D721Med (cell line): ENCODE measurements at regions not wholly inside any gene's neighbourhood (a gene's known extent, or its start where the extent isn't known, plus 50 kb on each side); places are given as distances from the start of the nearest gene placed in this dataset.

Experiments used
- DNase-seq: peaks from one replicate; pipeline ENCODE4 v3.0.0; 2011; ENCODE audit warnings: low spot score; ENCODE audit not compliant: insufficient read length
- FAIRE-seq: peaks from 2 replicates; lab custom pipeline; 2011; peaks lifted over from hg19 to GRCh38; lab: Jason Lieb, UNC
- TF ChIP-seq, protein P1 (sequence below): IDR thresholded peaks from 2 replicates; pipeline ENCODE4 v1.5.1; 2012; ENCODE audit warnings: mild to moderate bottlenecking, control low read depth; ENCODE audit not compliant: insufficient read depth; ENCODE audit errors: missing control alignments

DNA sequence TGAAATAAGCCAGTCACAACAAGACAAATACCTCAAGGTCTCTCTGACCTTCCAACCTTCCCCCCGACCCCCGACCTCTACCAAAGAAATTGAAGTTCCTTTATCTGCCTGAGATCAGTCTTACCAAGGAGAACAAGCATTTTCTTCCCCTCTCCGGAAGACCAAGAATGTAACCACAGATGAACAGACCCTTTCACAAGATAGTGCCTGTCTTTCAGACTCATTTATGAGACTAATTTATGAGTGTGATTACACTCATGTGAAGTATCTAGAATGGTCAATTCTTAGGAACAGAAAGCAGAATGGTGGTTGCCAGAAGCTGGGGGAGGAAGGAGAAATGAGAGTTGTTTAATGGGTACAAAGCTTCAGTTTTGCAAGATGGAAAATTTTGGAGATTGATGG, 108.9 kb upstream of the MKLN1 start:
- no peak for DNase-seq
- FAIRE-seq, result no peak
- TF ChIP-seq, protein P1, sequence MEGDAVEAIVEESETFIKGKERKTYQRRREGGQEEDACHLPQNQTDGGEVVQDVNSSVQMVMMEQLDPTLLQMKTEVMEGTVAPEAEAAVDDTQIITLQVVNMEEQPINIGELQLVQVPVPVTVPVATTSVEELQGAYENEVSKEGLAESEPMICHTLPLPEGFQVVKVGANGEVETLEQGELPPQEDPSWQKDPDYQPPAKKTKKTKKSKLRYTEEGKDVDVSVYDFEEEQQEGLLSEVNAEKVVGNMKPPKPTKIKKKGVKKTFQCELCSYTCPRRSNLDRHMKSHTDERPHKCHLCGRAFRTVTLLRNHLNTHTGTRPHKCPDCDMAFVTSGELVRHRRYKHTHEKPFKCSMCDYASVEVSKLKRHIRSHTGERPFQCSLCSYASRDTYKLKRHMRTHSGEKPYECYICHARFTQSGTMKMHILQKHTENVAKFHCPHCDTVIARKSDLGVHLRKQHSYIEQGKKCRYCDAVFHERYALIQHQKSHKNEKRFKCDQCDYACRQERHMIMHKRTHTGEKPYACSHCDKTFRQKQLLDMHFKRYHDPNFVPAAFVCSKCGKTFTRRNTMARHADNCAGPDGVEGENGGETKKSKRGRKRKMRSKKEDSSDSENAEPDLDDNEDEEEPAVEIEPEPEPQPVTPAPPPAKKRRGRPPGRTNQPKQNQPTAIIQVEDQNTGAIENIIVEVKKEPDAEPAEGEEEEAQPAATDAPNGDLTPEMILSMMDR, result no peak

DNA sequence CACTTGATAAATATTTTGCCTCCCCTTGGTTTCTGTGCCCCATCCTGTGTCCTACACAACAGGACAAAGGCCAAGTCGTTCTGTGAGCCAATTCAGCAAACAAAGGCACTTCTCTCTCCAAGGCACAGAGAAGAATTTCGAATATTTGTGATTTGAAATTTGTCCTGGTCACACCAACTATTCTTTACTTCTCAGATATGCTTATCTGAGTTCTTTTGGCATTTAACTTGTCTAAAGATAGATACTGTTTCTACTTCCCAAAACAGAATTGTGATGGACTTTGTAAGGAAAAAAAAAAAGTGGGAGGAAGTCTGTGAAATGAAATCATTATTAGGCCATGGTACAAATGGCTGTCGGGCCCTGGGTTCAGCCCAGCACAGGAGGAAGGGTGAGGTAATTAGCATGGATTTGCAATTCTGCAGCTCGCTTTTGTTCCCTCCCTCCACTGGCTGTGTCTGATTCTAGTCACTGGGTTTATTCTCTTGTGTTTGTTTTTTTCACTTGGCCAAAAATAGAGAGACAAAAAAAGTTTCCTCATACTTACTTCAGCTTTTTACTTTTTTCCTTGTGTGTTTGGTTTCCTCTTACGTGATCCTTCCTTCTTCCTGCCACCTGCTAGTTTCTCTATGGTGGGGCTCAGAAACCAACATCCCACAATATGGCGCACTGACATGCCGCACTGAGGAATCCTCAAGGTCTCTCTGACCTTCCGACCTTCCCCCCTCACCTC, 108.2 kb upstream of the MKLN1 start:
- no peak for FAIRE-seq
- TF ChIP-seq, protein P1, result no peak
- DNase-seq, result no peak

DNA sequence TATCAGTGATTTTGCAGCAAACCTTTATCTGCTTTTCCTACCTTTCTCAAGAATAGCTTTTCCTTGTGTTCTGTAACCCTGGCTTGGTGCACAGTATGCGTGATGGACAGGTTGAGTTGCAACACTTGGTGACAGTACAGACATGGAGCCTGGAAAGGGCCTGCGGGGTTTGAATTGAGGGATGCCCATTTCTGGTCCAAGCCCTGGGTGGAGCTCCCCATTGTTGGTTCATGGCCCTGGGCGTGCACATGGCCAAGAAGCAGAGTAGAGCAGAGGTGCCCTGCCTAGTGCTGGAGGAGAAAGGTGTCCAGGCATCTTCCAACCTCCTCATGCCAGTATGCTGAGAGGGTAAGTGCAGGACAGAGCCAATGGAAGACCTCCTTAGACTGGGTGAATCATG, 106.6 kb upstream of the MKLN1 start:
- TF ChIP-seq, protein P1, result no peak
- no peak for DNase-seq
- no peak for FAIRE-seq

DNA sequence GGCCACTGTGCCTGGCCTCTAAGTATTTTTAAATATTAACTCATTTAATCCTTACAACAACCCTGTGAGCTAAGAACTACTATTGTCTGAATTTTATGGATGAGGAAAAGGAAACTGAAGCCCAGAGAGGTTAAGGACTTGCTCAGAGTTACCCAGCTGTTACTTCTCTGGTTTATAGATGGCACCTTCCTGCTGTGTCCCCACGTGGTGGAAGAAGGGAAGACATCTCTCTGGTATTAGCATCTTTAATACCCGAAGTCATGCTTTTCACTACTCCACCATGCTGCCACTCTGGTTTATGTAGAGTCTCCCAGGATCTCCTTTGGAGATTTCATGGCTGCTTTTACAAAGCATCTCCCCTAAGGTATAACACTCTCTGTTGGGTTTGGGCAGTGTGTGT, 105.5 kb upstream of the MKLN1 start:
- TF ChIP-seq, protein P1, result no peak
- DNase-seq (no peak), FAIRE-seq (no peak)

DNA sequence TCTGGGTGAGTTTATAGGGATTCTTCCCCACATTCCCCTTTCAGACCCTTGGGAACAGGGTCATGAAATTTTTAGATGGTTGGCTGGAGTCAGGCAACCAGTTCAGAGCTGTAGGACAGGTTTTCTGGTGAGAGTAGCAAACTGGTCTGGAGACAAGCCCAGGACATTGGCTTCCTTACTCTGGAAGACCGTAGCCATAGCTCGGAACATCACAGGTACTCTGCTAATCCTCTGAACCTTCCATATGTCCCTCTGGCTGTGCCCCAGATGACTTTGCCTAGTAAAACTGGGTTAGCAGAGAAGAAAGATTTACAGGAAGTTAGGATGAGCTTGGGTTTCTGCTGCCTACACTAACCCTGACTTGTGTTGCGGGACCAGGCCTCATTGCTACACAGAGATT, 104.5 kb upstream of the MKLN1 start:
- no peak for DNase-seq
- no peak for FAIRE-seq
- TF ChIP-seq, protein P1, result no peak

DNA sequence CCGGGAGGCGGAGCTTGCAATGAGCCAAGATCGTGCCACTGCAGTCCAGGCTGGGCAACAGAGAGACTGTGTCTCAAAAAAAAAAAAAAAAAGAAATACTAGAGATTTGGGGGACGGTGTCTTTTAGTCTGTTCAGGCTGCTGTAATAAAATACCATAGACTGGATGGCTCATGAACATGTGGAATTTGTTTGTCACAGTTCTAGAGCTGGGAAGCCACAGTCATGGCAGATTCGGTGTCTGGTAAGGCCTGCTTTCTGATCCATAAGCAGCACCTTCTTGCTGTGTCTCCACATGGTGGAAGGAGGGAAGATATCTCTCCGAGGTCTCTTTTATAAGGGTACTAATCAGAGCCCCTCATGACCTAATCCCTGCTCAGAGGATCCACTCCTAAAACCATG, 102.7 kb upstream of the MKLN1 start:
- TF ChIP-seq, protein P1, result no peak
- no peak for DNase-seq
- no peak for FAIRE-seq
